Vagina (tissue), 2 donors: ENCODE measurements at regions not wholly inside any gene's neighbourhood (a gene's known extent, or its start where the extent isn't known, plus 50 kb on each side); places are given as distances from the start of the nearest gene placed in this dataset.

Experiments
- CTCF ChIP-seq, 3 experiments: fragments of 450-650 bp in 2 of 3; fragments of 200-600 bp in 1 of 3; sonication (generic) in 1 of 3; IDR thresholded peaks; one replicate each; pipeline ENCODE4 v1.5.1; 2017 to 2019; ENCODE audit warnings: antibody characterized with exemption in 3 of 3, mild to moderate bottlenecking in 2 of 3, moderate library complexity in 2 of 3
- POLR2A ChIP-seq, 2 donors: fragments of 450-650 bp; IDR thresholded peaks; one replicate each; pipeline ENCODE4 v1.6.1; 2017; ENCODE audit warnings: antibody characterized with exemption in 2 of 2, mild to moderate bottlenecking in 2 of 2, moderate library complexity in 2 of 2

DNA sequence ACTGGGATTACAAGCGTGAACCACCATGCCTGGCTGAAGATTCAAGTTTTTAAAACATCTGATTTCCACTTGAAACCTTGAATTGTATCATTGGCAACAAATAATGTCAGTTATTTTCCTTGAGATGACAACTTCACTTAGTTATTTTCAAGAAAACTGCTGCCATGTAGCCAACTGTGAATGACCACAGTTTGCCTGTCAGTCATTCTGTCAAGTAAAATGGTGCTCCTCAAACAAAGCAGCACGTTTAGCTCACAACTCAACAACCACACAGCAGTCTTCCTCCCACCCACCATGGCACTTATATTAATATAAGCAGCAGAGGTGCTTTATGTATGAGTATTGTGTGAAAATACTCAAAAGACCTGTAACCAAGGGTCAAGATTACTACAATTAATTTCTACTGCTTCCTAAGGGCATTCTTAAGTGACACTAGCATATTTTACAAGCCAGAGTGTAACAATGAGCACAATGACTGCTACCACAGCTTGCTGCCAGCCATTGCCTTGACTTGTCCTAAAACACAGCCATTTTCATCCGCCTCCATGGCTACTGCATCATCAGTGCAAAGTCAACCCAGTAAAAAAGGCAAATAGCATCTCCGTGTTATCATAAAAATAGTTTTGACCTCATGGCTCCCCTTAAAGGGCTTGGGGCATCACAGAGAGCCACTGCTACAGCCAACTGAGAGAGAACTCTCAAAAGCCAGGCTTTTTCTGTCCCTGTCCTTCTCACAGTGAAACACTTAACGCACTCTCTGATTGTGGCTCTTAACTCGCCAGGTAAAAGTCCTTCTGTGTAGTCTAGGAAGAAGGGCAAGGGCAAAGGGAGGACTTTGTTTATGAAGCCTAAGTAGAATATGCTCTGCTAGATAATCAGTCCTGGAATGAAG is 96.4 kb upstream of the TAB2 start:
- no peak for TF ChIP-seq POLR2A (IDR thresholded peaks at IDR 0.05)
- TF ChIP-seq CTCF (IDR thresholded peaks at IDR 0.05), result no peak
